GM12878 (cell line): ENCODE measurements at regions not wholly inside any gene's neighbourhood (a gene's known extent, or its start where the extent isn't known, plus 50 kb on each side); places are given as distances from the start of the nearest gene placed in this dataset.

ENCODE experiments used
- CTCF ChIP-seq, 3 experiments: IDR thresholded peaks in 2 of 3; conservative IDR thresholded peaks in 1 of 3; 2 replicates each; pipeline ENCODE4 v1.5.1; 2011; ENCODE audit warnings: low read depth in 3 of 3, low read length in 3 of 3, mild to moderate bottlenecking in 3 of 3, control low read depth in 2 of 3, moderate library complexity in 2 of 3, inconsistent platforms in 1 of 3, mixed read lengths in 1 of 3; ENCODE audit not compliant: control insufficient read depth in 2 of 3, insufficient read depth in 1 of 3; ENCODE audit errors: extremely low read depth in 1 of 3
- KAT2A ChIP-seq: conservative IDR thresholded peaks from 2 replicates; pipeline ENCODE4 v1.6.1; 2011; ENCODE audit warnings: low read depth, low read length; ENCODE audit not compliant: control insufficient read depth
- MXI1 ChIP-seq: fragments of 150-350 bp; IDR thresholded peaks from 2 replicates; pipeline ENCODE4 v1.6.1; 2011; ENCODE audit warnings: low read depth, mild to moderate bottlenecking, inconsistent platforms, low read length, improper control_type of control experiment
- MYC ChIP-seq: IDR thresholded peaks from 2 replicates; pipeline ENCODE4 v1.6.1; 2011; ENCODE audit warnings: mild to moderate bottlenecking, low read length, moderate library complexity, inconsistent platforms; ENCODE audit not compliant: insufficient read depth, insufficient replicate concordance, insufficient read length, severe bottlenecking
- RFX5 ChIP-seq: IDR thresholded peaks from 2 replicates; pipeline ENCODE4 v1.6.1; 2011; ENCODE audit warnings: low read depth, low read length, improper control_type of control experiment
- SREBF2 ChIP-seq: IDR thresholded peaks from 2 replicates; pipeline ENCODE4 v1.6.1; 2012; ENCODE audit warnings: mild to moderate bottlenecking, low read length

GRCh38 chr13:95474992-95475391, 77.5 kb upstream of the CLDN10 start:
- TF ChIP-seq CTCF (IDR thresholded peaks at IDR 0.05 in 2 of 3, conservative IDR thresholded peaks at IDR 0.05 in 1 of 3; ENCODE audit: control insufficient read depth in 2 of 3, extremely low read depth in 1 of 3, insufficient read depth in 1 of 3, low read depth in 3 of 3, low read length in 3 of 3) (no peak), SREBF2 (no peak), MYC (no peak), RFX5 (no peak), MXI1 (no peak), KAT2A (no peak)
